ENCODE measurements at regions not wholly inside any gene's neighbourhood (a gene's known extent, or its start where the extent isn't known, plus 50 kb on each side); places are given as distances from the start of the nearest gene placed in this dataset.
A peak's percentile ranks its signal among the peaks of the same experiment; 100 is the strongest.

DNA sequence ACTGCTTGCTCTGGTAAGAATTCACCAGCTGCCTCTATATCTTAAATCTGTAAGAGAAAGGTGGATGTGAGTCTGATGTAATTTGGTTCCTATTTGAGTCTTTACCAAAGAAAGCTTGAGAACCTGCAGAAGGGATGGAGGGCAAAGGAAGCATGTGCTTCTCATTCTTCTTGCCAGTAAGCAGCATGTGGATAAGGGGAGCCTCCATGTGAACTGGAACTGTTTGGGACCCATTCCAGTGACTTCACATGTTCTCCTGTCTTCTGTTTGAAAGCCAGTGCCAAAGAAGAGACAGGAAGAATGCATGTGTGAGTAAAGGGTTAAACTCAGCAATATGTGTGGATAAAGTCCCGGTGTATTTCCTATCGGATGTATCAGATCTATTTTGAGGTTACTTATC, 119.6 kb upstream of the ADGRL2 start:
- Histone ChIP-seq H3K4me3 (no peak overlapping the region), H3K4me1 (no peaks in the 10 kb centered on the region), H3K27ac (no peak overlapping the region), H3K36me3 (no peaks in the 10 kb centered on the region), H3K27me3 (no peaks in the 10 kb centered on the region), H3K9me3 (no peaks in the 10 kb centered on the region)
- 44% methylated on average over 2 of the region's 2 CpGs for WGBS (ENCODE audit: insufficient coverage, low coverage, low lambda C conversion rate, missing lambda C conversion rate)
- intact Hi-C loops (cut with DNase I), result no loop called here
- TF ChIP-seq POLR2A (IDR thresholded peaks at IDR 0.05), result no peak
- TF ChIP-seq, protein P1, sequence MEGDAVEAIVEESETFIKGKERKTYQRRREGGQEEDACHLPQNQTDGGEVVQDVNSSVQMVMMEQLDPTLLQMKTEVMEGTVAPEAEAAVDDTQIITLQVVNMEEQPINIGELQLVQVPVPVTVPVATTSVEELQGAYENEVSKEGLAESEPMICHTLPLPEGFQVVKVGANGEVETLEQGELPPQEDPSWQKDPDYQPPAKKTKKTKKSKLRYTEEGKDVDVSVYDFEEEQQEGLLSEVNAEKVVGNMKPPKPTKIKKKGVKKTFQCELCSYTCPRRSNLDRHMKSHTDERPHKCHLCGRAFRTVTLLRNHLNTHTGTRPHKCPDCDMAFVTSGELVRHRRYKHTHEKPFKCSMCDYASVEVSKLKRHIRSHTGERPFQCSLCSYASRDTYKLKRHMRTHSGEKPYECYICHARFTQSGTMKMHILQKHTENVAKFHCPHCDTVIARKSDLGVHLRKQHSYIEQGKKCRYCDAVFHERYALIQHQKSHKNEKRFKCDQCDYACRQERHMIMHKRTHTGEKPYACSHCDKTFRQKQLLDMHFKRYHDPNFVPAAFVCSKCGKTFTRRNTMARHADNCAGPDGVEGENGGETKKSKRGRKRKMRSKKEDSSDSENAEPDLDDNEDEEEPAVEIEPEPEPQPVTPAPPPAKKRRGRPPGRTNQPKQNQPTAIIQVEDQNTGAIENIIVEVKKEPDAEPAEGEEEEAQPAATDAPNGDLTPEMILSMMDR (IDR thresholded peaks at IDR 0.05), result no peak
- DNase-seq (no peak), ATAC-seq (no peak)

DNA sequence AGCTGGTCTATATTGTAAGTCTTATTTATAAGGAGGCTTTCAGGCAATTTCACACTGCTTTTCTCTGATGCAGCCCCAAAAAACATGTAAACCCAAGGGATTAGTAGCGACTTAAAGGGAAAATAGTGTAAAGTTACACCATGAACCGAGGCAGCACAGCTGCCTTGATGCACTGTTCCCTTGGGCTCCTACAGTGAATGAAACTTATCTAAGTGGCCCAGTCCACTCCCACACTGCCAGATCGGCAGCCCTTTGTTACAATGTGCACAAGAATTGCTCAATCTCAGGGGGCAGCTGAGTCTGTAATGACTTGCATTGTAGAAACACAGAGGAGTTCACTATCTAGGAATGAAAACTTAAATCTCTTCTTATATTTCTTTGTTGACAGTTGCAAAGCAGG, 120.8 kb upstream of the ADGRL2 start:
- ATAC-seq (peak; percentile 49 to 82 (median 64)), DNase-seq (no peak)
- Histone ChIP-seq H3K36me3 (no peaks in the 10 kb centered on the region), H3K9me3 (no peaks in the 10 kb centered on the region), H3K27ac (no peak overlapping the region), H3K4me1 (no peaks in the 10 kb centered on the region), H3K27me3 (no peaks in the 10 kb centered on the region), H3K4me3 (no peak overlapping the region)
- TF ChIP-seq, protein P1 (IDR thresholded peaks at IDR 0.05), result no peak
- TF ChIP-seq POLR2A (IDR thresholded peaks at IDR 0.05), result no peak
- intact Hi-C loops (cut with DNase I), result no loop called here
- WGBS (ENCODE audit: insufficient coverage, low coverage, low lambda C conversion rate, missing lambda C conversion rate), result 61% methylated on average over 3 of the region's 3 CpGs

DNA sequence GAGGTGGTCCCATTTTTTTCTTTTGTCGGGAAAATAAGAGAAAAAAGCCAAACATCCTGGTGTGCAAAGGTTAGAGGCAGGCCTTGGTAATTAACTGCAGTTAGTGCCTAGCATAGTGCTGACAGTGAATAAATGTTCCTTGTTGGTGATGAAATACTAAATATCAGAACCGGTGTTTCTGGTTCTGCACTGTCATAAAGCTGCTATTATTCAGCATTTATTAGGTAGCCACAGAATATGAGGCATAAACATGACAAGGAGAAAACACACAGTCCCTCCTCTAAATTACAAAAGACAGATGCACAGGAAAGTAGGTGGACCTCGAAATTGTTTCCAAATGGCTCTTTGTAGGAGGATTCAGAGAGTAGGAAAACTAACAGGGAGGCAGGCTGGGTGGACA, 122.0 kb upstream of the ADGRL2 start:
- 63% methylated on average over 3 of the region's 3 CpGs for WGBS (ENCODE audit: insufficient coverage, low coverage, low lambda C conversion rate, missing lambda C conversion rate)
- intact Hi-C loops (cut with DNase I), result no loop called here
- Histone ChIP-seq H3K36me3 (no peaks in the 10 kb centered on the region), H3K4me1 (no peaks in the 10 kb centered on the region), H3K27me3 (no peaks in the 10 kb centered on the region), H3K9me3 (no peaks in the 10 kb centered on the region), H3K4me3 (no peak overlapping the region), H3K27ac (no peak overlapping the region)
- ATAC-seq, result no peak
- no peak for DNase-seq
- TF ChIP-seq POLR2A (IDR thresholded peaks at IDR 0.05), result no peak

DNA sequence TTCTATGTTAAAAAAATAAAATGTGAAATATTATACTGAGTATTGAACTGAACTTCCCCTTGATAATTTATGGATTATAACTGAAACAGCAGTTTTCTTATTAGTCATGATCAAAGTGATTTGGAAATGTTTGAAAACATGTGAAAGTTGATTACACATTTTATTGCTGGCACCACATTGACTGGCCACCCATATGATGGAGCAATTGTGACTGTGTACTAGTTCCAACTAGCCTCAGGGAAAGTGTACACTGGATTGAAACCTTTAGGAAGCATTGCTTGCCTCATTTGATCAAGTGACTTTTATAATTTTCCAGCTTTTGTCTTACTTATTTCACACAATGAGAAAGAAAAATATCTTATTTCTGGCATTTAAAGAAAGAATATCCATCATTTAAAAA, 128.0 kb upstream of the ADGRL2 start:
- H3K27me3 ChIP-seq, result no peaks in the 10 kb centered on the region
- intact Hi-C loops (cut with DNase I), result no loop called here
- H3K36me3 ChIP-seq, result no peaks in the 10 kb centered on the region
- no peaks in the 10 kb centered on the region for H3K4me1 ChIP-seq
- no peak for ATAC-seq
- no peaks in the 10 kb centered on the region for H3K9me3 ChIP-seq
- DNase-seq, result no peak
- H3K4me3 ChIP-seq, result no peak overlapping the region
- H3K27ac ChIP-seq, result no peak overlapping the region
- no peak for TF ChIP-seq POLR2A (IDR thresholded peaks at IDR 0.05)
- TF ChIP-seq, protein P1 (IDR thresholded peaks at IDR 0.05), result no peak

DNA sequence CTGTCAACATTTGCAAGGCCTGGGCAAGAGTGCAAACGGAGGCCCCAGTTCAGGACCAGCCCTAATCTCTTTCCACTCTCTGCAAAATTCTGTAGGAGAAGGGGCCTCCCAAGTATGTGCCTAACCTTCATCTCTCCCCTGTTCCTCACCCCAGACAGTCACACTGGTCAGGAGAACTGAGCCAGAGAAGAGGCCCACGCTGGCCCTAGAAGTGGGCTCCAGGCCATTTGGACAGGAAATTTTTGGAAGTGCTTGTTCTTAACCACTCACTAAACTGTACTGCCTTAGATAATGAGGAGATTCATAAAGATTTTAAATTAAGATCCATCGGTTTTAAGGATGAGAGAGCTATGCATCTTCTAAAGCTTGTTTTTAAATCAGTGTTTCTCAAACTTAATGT, 129.7 kb upstream of the ADGRL2 start:
- Histone ChIP-seq H3K27ac (no peak overlapping the region), H3K9me3 (no peaks in the 10 kb centered on the region), H3K4me3 (no peak overlapping the region), H3K27me3 (no peaks in the 10 kb centered on the region), H3K36me3 (no peaks in the 10 kb centered on the region), H3K4me1 (no peaks in the 10 kb centered on the region)
- intact Hi-C loops (cut with DNase I), result no loop called here
- no peak for DNase-seq
- WGBS (ENCODE audit: insufficient coverage, low coverage, low lambda C conversion rate, missing lambda C conversion rate), result 60% methylated on average over 1 of the region's 3 CpGs
- TF ChIP-seq, protein P1 (IDR thresholded peaks at IDR 0.05), result no peak
- TF ChIP-seq POLR2A (IDR thresholded peaks at IDR 0.05), result no peak
- no peak for ATAC-seq

All from right lobe of liver (tissue), 6 donors.